Activated naive CD4-positive, alpha-beta T cell treated with anti-CD3 and anti-CD28 coated beads, Interleukin-2, amount 10 ng/mL, durations not matched to agents 7 days and 5 days (primary cell): ENCODE measurements at regions not wholly inside any gene's neighbourhood (a gene's known extent, or its start where the extent isn't known, plus 50 kb on each side); places are given as distances from the start of the nearest gene placed in this dataset.
A peak's percentile ranks its signal among the peaks of the same experiment; 100 is the strongest.

Source experiments
- CTCF ChIA-PET: fragments of 350-600 bp; sonication (Branson Sonifier 250); formaldehyde crosslinking; loops from one replicate; lab custom pipeline; 2021; ENCODE audit warnings: antibody characterized with exemption; lab: Charles Lee
- DNase-seq: peaks from one replicate; pipeline ENCODE4 v3.0.0-alpha.2; 2020
- H3K27ac Mint-ChIP-seq: one replicate; pipeline ENCODE4 v1.8.0; 2021; ENCODE audit warnings: mild to moderate bottlenecking, moderate library complexity, mixed read lengths
- H3K27me3 Mint-ChIP-seq: one replicate; pipeline ENCODE4 v1.8.0; 2021; ENCODE audit warnings: mild to moderate bottlenecking, mixed read lengths
- H3K36me3 Mint-ChIP-seq: one replicate; pipeline ENCODE4 v1.8.0; 2021; ENCODE audit warnings: mixed read lengths
- H3K4me1 Mint-ChIP-seq: one replicate; pipeline ENCODE4 v1.8.0; 2021; ENCODE audit warnings: mixed read lengths
- H3K4me3 Mint-ChIP-seq: one replicate; pipeline ENCODE4 v1.8.0; 2021; ENCODE audit warnings: mild to moderate bottlenecking, moderate library complexity, mixed read lengths
- H3K9me3 Mint-ChIP-seq: one replicate; pipeline ENCODE4 v1.8.0; 2021; ENCODE audit warnings: mixed read lengths

- DNase-seq, result no peak
- no peaks in the 10 kb centered on the region for H3K27me3 Mint-ChIP-seq
- H3K4me3 Mint-ChIP-seq, result no peak overlapping the region
- no peak overlapping the region for H3K27ac Mint-ChIP-seq
- H3K4me1 Mint-ChIP-seq, result no peaks in the 10 kb centered on the region
- CTCF ChIA-PET, result no interaction called here
- H3K9me3 Mint-ChIP-seq, result peaks cover 34% of the 10 kb centered on the region
- H3K36me3 Mint-ChIP-seq, result no peaks in the 10 kb centered on the region
These were observed 777.6 kb downstream of the KCNJ18 start for GRCh38 chr17:22469941-22470340.

- DNase-seq, result no peak
- no peaks in the 10 kb centered on the region for H3K27me3 Mint-ChIP-seq
- CTCF ChIA-PET, result no interaction called here
- no peak overlapping the region for H3K27ac Mint-ChIP-seq
- no peaks in the 10 kb centered on the region for H3K36me3 Mint-ChIP-seq
- no peaks in the 10 kb centered on the region for H3K4me1 Mint-ChIP-seq
- H3K9me3 Mint-ChIP-seq, result peaks cover 29% of the 10 kb centered on the region
- H3K4me3 Mint-ChIP-seq, result no peak overlapping the region
These were observed 778.3 kb downstream of the KCNJ18 start for GRCh38 chr17:22470411-22471175.

- no peak for DNase-seq
- Mint-ChIP-seq H3K4me1 (no peaks in the 10 kb centered on the region), H3K27me3 (no peaks in the 10 kb centered on the region), H3K36me3 (no peaks in the 10 kb centered on the region), H3K4me3 (no peak overlapping the region), H3K9me3 (peaks cover 38% of the 10 kb centered on the region), H3K27ac (no peak overlapping the region)
- CTCF ChIA-PET, result no interaction called here
These were observed 792.5 kb downstream of the KCNJ18 start for GRCh38 chr17:22484826-22485225.

- Mint-ChIP-seq H3K36me3 (no peaks in the 10 kb centered on the region), H3K27ac (no peak overlapping the region), H3K4me1 (no peaks in the 10 kb centered on the region), H3K27me3 (no peaks in the 10 kb centered on the region), H3K9me3 (peaks cover 41% of the 10 kb centered on the region), H3K4me3 (no peak overlapping the region)
- no peak for DNase-seq
- CTCF ChIA-PET, result no interaction called here
These were observed 798.1 kb downstream of the KCNJ18 start for GRCh38 chr17:22490399-22490798.

GRCh38 chr17:22492331-22492730 is 800.0 kb downstream of the KCNJ18 start:
- Mint-ChIP-seq H3K9me3 (peaks cover 40% of the 10 kb centered on the region), H3K4me3 (no peak overlapping the region), H3K4me1 (no peaks in the 10 kb centered on the region), H3K27me3 (no peaks in the 10 kb centered on the region), H3K27ac (no peak overlapping the region), H3K36me3 (no peaks in the 10 kb centered on the region)
- CTCF ChIA-PET, result no interaction called here
- no peak for DNase-seq

GRCh38 chr17:22496450-22496849 is 804.1 kb downstream of the KCNJ18 start:
- Mint-ChIP-seq H3K27ac (no peak overlapping the region), H3K9me3 (peaks cover 34% of the 10 kb centered on the region), H3K4me1 (no peaks in the 10 kb centered on the region), H3K36me3 (no peaks in the 10 kb centered on the region), H3K4me3 (no peak overlapping the region), H3K27me3 (no peaks in the 10 kb centered on the region)
- no peak for DNase-seq
- CTCF ChIA-PET, result no interaction called here

GRCh38 chr17:22503322-22503899 is 811.1 kb downstream of the KCNJ18 start:
- Mint-ChIP-seq H3K4me1 (no peaks in the 10 kb centered on the region), H3K9me3 (peaks cover 31% of the 10 kb centered on the region), H3K27ac (no peak overlapping the region), H3K36me3 (no peaks in the 10 kb centered on the region), H3K27me3 (no peaks in the 10 kb centered on the region), H3K4me3 (no peak overlapping the region)
- CTCF ChIA-PET, result no interaction called here
- no peak for DNase-seq

GRCh38 chr17:22505660-22506059 is 813.3 kb downstream of the KCNJ18 start:
- CTCF ChIA-PET, result no interaction called here
- H3K27me3 Mint-ChIP-seq, result no peaks in the 10 kb centered on the region
- DNase-seq, result no peak
- no peaks in the 10 kb centered on the region for H3K36me3 Mint-ChIP-seq
- no peak overlapping the region for H3K27ac Mint-ChIP-seq
- no peak overlapping the region for H3K4me3 Mint-ChIP-seq
- no peaks in the 10 kb centered on the region for H3K4me1 Mint-ChIP-seq
- H3K9me3 Mint-ChIP-seq, result peaks cover 27% of the 10 kb centered on the region

- DNase-seq, result no peak
- CTCF ChIA-PET, result no interaction called here
- H3K27me3 Mint-ChIP-seq, result no peaks in the 10 kb centered on the region
- no peaks in the 10 kb centered on the region for H3K4me1 Mint-ChIP-seq
- H3K36me3 Mint-ChIP-seq, result no peaks in the 10 kb centered on the region
- H3K4me3 Mint-ChIP-seq, result no peak overlapping the region
- H3K9me3 Mint-ChIP-seq, result peaks cover 26% of the 10 kb centered on the region
- peak overlapping the region; percentile 62 for H3K27ac Mint-ChIP-seq
These were observed 813.9 kb downstream of the KCNJ18 start for GRCh38 chr17:22506231-22506630.

- DNase-seq, result no peak
- Mint-ChIP-seq H3K27ac (no peak overlapping the region), H3K36me3 (no peaks in the 10 kb centered on the region), H3K27me3 (no peaks in the 10 kb centered on the region), H3K9me3 (peaks cover 26% of the 10 kb centered on the region), H3K4me1 (no peaks in the 10 kb centered on the region), H3K4me3 (no peak overlapping the region)
- CTCF ChIA-PET, result no interaction called here
These were observed 814.5 kb downstream of the KCNJ18 start for GRCh38 chr17:22506861-22507260.

GRCh38 chr17:22507823-22508222 is 815.5 kb downstream of the KCNJ18 start:
- Mint-ChIP-seq H3K27ac (no peak overlapping the region), H3K36me3 (no peaks in the 10 kb centered on the region), H3K27me3 (no peaks in the 10 kb centered on the region), H3K9me3 (peaks cover 26% of the 10 kb centered on the region), H3K4me1 (no peaks in the 10 kb centered on the region), H3K4me3 (no peak overlapping the region)
- no peak for DNase-seq
- CTCF ChIA-PET, result no interaction called here

- Mint-ChIP-seq H3K4me1 (no peaks in the 10 kb centered on the region), H3K27me3 (no peaks in the 10 kb centered on the region), H3K4me3 (no peak overlapping the region), H3K36me3 (no peaks in the 10 kb centered on the region), H3K27ac (no peak overlapping the region), H3K9me3 (peaks cover 28% of the 10 kb centered on the region)
- no peak for DNase-seq
- CTCF ChIA-PET, result no interaction called here
These were observed 818.2 kb downstream of the KCNJ18 start for GRCh38 chr17:22510504-22510903.

- no peak for DNase-seq
- no peak overlapping the region for H3K27ac Mint-ChIP-seq
- H3K9me3 Mint-ChIP-seq, result peaks cover 30% of the 10 kb centered on the region
- H3K4me1 Mint-ChIP-seq, result no peaks in the 10 kb centered on the region
- H3K4me3 Mint-ChIP-seq, result no peak overlapping the region
- CTCF ChIA-PET, result no interaction called here
- H3K27me3 Mint-ChIP-seq, result no peaks in the 10 kb centered on the region
- H3K36me3 Mint-ChIP-seq, result no peaks in the 10 kb centered on the region
These were observed 819.1 kb downstream of the KCNJ18 start for GRCh38 chr17:22511431-22511830.

GRCh38 chr17:22512057-22512456 is 819.7 kb downstream of the KCNJ18 start:
- CTCF ChIA-PET, result no interaction called here
- Mint-ChIP-seq H3K27me3 (no peaks in the 10 kb centered on the region), H3K27ac (no peak overlapping the region), H3K4me1 (no peaks in the 10 kb centered on the region), H3K36me3 (no peaks in the 10 kb centered on the region), H3K4me3 (no peak overlapping the region), H3K9me3 (peaks cover 35% of the 10 kb centered on the region)
- DNase-seq, result no peak

- DNase-seq, result no peak
- no peak overlapping the region for H3K27ac Mint-ChIP-seq
- CTCF ChIA-PET, result no interaction called here
- peaks cover 36% of the 10 kb centered on the region for H3K9me3 Mint-ChIP-seq
- H3K36me3 Mint-ChIP-seq, result no peaks in the 10 kb centered on the region
- no peak overlapping the region for H3K4me3 Mint-ChIP-seq
- H3K27me3 Mint-ChIP-seq, result no peaks in the 10 kb centered on the region
- H3K4me1 Mint-ChIP-seq, result no peaks in the 10 kb centered on the region
These were observed 820.2 kb downstream of the KCNJ18 start for GRCh38 chr17:22512506-22512905.
